Right renal cortex interstitium (tissue), 3 donors: ENCODE measurements at regions not wholly inside any gene's neighbourhood (a gene's known extent, or its start where the extent isn't known, plus 50 kb on each side); places are given as distances from the start of the nearest gene placed in this dataset.

Experiments
- DNase-seq, 3 donors: peaks; one replicate each; pipeline ENCODE4 v3.0.0-alpha.2; 2013; ENCODE audit warnings: low read depth in 3 of 3, low spot score in 2 of 3

GRCh38 chr7:46170021-46170420, 248.9 kb upstream of the IGFBP3 start:
- no peak for DNase-seq

- no peak for DNase-seq
These were observed 248.3 kb upstream of the IGFBP3 start for GRCh38 chr7:46169384-46169755.

- no peak for DNase-seq
These were observed 247.8 kb upstream of the IGFBP3 start for GRCh38 chr7:46168671-46169383.

- DNase-seq = no peak
These were observed 247.2 kb upstream of the IGFBP3 start for GRCh38 chr7:46168231-46168630.

GRCh38 chr7:46165276-46165675, 244.2 kb upstream of the IGFBP3 start:
- DNase-seq = no peak

- DNase-seq = no peak
These were observed 243.6 kb upstream of the IGFBP3 start for GRCh38 chr7:46164629-46165028.

GRCh38 chr7:46163246-46163645, 242.2 kb upstream of the IGFBP3 start:
- no peak for DNase-seq

GRCh38 chr7:46162609-46163008, 241.5 kb upstream of the IGFBP3 start:
- DNase-seq = no peak

GRCh38 chr7:46160861-46161260, 239.8 kb upstream of the IGFBP3 start:
- DNase-seq = no peak

GRCh38 chr7:46157931-46158330, 236.9 kb upstream of the IGFBP3 start:
- no peak for DNase-seq

GRCh38 chr7:46157404-46157803, 236.3 kb upstream of the IGFBP3 start:
- DNase-seq = no peak

- DNase-seq = no peak
These were observed 235.8 kb upstream of the IGFBP3 start for GRCh38 chr7:46156853-46157252.

GRCh38 chr7:46156086-46156485, 235.0 kb upstream of the IGFBP3 start:
- no peak for DNase-seq

GRCh38 chr7:46155367-46155766, 234.3 kb upstream of the IGFBP3 start:
- DNase-seq = no peak

- no peak for DNase-seq
These were observed 233.1 kb upstream of the IGFBP3 start for GRCh38 chr7:46153951-46154787.

GRCh38 chr7:46153583-46153950, 232.5 kb upstream of the IGFBP3 start:
- DNase-seq = no peak

GRCh38 chr7:46152696-46153095, 231.6 kb upstream of the IGFBP3 start:
- DNase-seq = no peak

- DNase-seq = no peak
These were observed 229.6 kb upstream of the IGFBP3 start for GRCh38 chr7:46150721-46151120.

GRCh38 chr7:46150202-46150601, 229.1 kb upstream of the IGFBP3 start:
- no peak for DNase-seq

- no peak for DNase-seq
These were observed 226.8 kb upstream of the IGFBP3 start for GRCh38 chr7:46147871-46148270.

GRCh38 chr7:46146454-46147255, 225.6 kb upstream of the IGFBP3 start:
- no peak for DNase-seq
